HG02943 (cell line): ENCODE measurements at regions not wholly inside any gene's neighbourhood (a gene's known extent, or its start where the extent isn't known, plus 50 kb on each side); places are given as distances from the start of the nearest gene placed in this dataset.
A peak's percentile ranks its signal among the peaks of the same experiment; 100 is the strongest.
"Not testable (repeated sequence)": the region's sequence is repeated elsewhere in the genome, so short reads cannot be mapped to it uniquely, and the experiment has no call there.

ENCODE experiments used
- ATAC-seq: cut with Tn5 transposase; IDR thresholded peaks from one replicate; pipeline ENCODE4 v1.9.1; 2021; ENCODE audit warnings: mild to moderate bottlenecking, low read depth, moderate library complexity; ENCODE audit not compliant: unreplicated experiment

- ATAC-seq: no peak
Measured at GRCh38 chr6:103018426-103018825, 1624.9 kb downstream of the GRIK2 start.

GRCh38 chr6:103017878-103018277 is 1624.4 kb downstream of the GRIK2 start:
- ATAC-seq: no peak

- ATAC-seq: no peak
Measured at GRCh38 chr6:103011605-103012004, 1618.1 kb downstream of the GRIK2 start.

- ATAC-seq: no peak
Measured at GRCh38 chr6:103002282-103002681, 1608.8 kb downstream of the GRIK2 start.

GRCh38 chr6:103001724-103002123 is 1608.2 kb downstream of the GRIK2 start:
- ATAC-seq: no peak

- no peak for ATAC-seq
Measured at GRCh38 chr6:103000688-103001087, 1607.2 kb downstream of the GRIK2 start.

GRCh38 chr6:102995491-102995890 is 1602.0 kb downstream of the GRIK2 start:
- ATAC-seq: no peak

GRCh38 chr6:102994866-102995265 is 1601.4 kb downstream of the GRIK2 start:
- no peak for ATAC-seq

- peak; percentile 75 for ATAC-seq
Measured at GRCh38 chr6:102986086-102986485, 1592.6 kb downstream of the GRIK2 start.

- ATAC-seq: no peak
Measured at GRCh38 chr6:102984357-102984756, 1590.8 kb downstream of the GRIK2 start.

GRCh38 chr6:102981490-102982015 is 1588.0 kb downstream of the GRIK2 start:
- ATAC-seq: no peak

- ATAC-seq: no peak
Measured at GRCh38 chr6:102980951-102981350, 1587.4 kb downstream of the GRIK2 start.

- ATAC-seq: no peak
Measured at GRCh38 chr6:102961902-102962301, 1568.4 kb downstream of the GRIK2 start.

- no peak for ATAC-seq
Measured at GRCh38 chr6:102950967-102951366, 1557.5 kb downstream of the GRIK2 start.

- ATAC-seq: no peak
Measured at GRCh38 chr6:102944475-102944874, 1551.0 kb downstream of the GRIK2 start.

- ATAC-seq: no peak
Measured at GRCh38 chr6:102942206-102942605, 1548.7 kb downstream of the GRIK2 start.

GRCh38 chr6:102936959-102937358 is 1543.5 kb downstream of the GRIK2 start:
- ATAC-seq: no peak

- no peak for ATAC-seq
Measured at GRCh38 chr6:102928109-102928508, 1534.6 kb downstream of the GRIK2 start.

GRCh38 chr6:102918161-102918560 is 1524.7 kb downstream of the GRIK2 start:
- no peak for ATAC-seq

- ATAC-seq: no peak
Measured at GRCh38 chr6:102911571-102911970, 1518.1 kb downstream of the GRIK2 start.

- not testable (repeated sequence) for ATAC-seq
Measured at GRCh38 chr6:102910701-102911139, 1517.2 kb downstream of the GRIK2 start.

- ATAC-seq: no peak
Measured at GRCh38 chr6:102907181-102907580, 1513.7 kb downstream of the GRIK2 start.

- ATAC-seq: no peak
Measured at GRCh38 chr6:102902471-102902870, 1509.0 kb downstream of the GRIK2 start.
